GM18520 (cell line): ENCODE measurements at regions not wholly inside any gene's neighbourhood (a gene's known extent, or its start where the extent isn't known, plus 50 kb on each side); places are given as distances from the start of the nearest gene placed in this dataset.
"Not testable (repeated sequence)": the region's sequence is repeated elsewhere in the genome, so short reads cannot be mapped to it uniquely, and the experiment has no call there.

Experiments
- ATAC-seq: cut with Tn5 transposase; IDR thresholded peaks from one replicate; pipeline ENCODE4 v1.9.1; 2021; ENCODE audit not compliant: unreplicated experiment

DNA sequence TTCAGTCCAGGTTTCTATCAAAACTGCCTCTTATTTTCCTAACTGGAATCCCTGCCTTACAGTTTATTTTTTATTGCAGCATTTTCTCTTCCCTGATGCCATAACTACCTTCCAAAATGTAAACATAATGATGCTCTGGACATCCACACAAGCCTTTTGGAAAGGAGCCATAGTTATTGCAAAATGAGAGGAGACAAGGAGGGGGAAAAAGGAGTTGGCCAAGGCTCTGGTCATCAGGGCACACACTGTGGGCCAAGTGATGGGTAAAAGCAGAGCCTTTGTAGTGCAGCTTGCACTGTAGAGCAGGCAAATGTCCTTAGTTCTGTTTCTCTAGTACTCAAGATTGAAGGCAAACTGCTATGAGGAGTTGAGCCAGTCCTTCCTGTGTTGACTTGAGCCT, 289.3 kb upstream of the MTPN start:
- no peak for ATAC-seq

DNA sequence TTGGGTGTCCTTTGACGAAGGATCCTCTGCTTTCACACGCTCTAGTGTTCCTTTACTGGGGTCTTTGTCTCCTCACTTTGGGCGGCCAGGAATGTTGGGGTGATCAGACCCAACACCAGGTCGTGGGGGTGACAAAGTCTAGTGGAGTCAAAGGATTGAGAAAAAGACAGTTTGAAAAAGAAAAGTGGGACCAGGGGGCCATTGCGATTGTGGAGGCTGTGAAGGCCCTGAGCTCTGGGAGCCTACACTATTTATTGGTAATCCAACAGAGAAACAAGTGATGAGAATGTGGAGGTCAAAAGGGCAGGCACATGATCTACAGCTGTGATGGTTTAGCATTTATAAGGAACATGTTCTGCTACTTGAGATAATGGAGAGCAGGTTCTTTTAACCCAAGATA, 287.1 kb upstream of the MTPN start:
- not testable (repeated sequence) for ATAC-seq

DNA sequence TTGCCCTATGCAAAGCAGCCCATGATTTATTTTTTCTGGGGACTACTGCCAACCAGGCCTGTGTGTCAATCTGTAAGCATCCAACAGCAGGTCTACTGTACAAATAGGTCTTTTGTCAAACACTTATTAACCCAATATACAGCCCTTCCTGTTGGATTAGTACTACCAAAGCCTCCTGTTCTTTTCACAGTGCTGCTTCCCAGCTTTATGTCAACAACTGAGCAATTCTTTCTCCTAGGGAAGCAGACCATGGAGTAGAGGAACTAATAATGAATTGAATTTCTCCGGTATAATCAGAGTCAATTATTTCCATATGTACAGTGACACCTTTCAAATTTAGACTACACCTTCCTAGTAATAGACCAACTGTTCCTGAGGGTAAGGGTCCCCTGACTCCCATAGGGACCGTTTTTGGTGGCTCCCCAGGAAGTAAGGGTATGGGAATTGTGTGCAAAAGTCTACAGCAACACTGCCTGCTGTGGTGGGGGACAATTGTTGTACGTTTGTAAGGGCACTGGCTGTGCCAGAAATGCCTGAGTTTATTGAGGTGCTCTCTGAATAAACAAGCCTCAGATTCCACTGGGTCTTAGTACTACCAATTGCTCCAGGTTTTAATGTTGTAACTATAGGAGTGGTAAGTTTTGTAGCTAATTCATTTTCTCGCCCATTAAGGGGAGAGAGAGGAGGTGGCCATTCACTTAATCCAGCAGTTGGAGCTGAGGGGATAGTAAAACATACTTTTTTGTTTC, 286.1 kb upstream of the MTPN start:
- not testable (repeated sequence) for ATAC-seq

DNA sequence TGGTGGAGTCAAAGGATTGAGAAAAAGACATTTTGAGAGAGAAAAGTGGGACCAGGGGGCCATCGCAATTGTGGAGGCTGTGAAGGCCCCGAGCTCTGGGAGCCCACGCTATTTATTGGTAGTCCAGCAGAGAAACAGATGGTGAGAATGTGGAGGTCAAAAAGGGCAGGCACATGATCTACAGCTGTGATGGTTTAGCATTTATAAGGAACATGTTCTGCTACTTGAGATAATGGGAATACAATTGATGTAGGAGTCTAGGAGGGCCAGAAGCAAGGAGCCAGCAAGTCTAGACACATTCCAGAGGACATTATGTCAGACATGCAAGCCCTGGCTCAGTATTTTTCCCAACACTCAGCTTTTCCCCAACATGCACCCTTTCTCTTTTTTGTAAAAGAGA, 283.4 kb upstream of the MTPN start:
- not testable (repeated sequence) for ATAC-seq

DNA sequence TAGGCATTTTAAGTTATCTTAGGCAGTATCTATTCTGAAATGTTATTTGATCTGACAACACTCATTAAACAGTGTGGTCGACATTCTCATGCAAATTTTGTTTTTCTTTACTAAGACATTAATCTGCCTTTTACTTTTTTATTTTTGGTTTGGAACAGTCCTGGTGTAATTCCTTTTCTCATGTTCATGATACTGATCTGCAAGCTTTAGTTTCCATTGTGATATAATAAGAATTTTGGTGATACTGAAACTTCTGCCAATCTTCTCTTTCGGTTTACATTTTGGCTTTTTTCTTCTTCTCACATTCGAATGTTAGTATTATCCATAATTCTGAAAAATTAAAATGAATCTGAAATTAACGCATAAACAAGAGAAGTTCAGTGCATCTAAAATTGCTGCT, 281.9 kb upstream of the MTPN start:
- ATAC-seq, result no peak

DNA sequence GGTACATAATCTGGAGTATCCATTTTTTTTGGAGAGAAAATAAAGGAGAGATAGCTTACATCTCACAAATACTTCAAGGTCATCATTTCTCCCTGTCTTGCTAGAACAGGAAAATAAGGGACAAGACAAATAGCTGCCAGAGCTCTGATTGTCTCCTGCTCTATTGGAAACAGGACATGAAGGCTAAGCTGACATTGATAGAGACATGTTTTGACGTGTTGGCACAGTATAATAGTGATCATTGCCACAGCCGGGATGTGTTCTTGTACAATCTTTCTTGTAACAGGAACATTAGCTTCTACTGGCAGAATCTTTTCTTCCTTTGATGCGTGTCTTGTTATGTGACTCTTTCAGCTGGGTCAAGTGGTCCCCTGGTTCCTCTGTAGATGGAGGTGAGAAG, 279.3 kb upstream of the MTPN start:
- no peak for ATAC-seq

DNA sequence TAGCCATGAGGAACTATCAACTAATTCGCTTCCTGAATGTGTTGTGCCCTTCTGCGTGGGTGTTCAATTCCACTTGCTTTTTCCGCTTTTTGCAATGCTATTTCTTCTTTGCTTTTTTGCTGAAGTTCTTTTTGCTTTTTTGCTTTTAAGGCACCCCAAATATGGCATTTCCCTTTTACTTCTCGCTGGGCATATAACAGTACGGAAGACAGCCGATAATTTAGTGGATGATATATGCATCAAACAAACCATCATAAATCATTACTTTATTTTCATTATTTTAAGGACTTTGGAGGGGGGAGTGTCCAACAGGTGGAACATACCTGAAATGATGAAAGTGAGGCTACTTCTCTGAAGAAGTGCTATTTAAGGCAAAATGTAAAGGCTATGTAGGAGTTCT, 277.0 kb upstream of the MTPN start:
- no peak for ATAC-seq

DNA sequence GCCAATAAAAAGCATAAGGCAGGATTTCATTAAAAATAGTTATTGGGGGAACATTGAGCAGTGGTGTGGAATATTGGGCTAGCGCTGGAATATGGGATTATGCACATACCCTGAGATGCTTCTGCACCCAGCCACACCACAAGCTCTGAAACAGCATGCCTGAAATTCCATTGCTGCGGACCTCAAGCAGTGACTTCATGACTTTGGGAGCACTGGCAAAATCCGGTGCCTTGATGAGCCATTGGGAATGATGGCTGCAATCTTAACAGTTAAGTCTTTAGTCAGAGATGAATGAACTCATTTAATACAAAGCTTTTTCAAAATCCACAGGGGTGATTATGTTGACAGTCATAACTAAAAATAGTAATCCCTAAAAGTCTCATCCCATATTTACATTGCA, 274.7 kb upstream of the MTPN start:
- no peak for ATAC-seq

DNA sequence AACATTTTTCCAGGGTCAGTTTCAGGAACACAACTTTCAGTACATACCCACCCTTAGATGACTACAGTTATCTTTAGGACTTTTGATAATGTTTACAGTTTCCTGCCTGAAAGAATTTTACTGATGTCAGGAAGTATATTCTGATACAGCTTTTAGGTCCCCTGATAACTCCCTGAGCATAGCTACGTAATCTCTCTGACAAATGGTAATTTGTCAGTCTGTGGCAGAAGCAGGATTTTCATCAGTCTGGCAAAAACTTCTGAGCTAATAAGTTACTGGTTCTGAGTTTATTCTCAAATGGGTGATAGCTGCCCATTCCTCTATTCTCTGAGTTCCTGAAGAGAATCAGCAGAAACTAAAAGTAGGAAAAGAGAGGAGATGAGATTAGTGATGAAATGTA, 270.1 kb upstream of the MTPN start:
- no peak for ATAC-seq

DNA sequence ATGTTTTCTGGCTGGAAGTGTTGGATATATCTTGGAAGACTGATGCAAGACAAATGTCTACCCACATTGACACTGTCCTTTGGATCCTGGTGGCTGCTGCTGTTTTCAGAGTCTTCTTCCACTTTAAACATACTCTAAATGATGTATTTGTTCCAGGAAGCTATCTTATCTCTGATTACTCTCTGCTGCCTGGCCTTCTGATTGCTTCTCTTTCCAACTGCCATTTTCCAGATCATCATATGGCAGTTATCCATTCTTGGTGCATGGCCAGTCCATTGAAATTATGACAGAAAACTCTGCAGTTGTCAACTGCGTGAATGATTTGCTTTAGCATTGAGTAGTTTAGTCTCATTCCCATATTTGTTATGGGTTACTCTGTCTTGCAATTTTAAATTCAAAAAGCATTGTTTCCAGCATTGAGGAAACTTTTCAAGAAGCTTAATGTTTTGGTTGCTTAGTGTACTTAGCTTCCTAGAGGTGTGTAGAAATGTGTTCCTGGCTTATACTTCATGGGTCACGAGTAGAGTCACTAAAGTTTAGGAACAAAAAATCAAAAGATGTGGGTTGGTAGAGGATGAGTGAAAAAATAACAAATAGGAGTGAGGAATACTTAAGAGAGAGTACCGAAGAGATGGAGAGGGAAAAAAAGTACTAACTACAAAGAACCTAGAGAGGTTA, 268.3 kb upstream of the MTPN start:
- no peak for ATAC-seq

DNA sequence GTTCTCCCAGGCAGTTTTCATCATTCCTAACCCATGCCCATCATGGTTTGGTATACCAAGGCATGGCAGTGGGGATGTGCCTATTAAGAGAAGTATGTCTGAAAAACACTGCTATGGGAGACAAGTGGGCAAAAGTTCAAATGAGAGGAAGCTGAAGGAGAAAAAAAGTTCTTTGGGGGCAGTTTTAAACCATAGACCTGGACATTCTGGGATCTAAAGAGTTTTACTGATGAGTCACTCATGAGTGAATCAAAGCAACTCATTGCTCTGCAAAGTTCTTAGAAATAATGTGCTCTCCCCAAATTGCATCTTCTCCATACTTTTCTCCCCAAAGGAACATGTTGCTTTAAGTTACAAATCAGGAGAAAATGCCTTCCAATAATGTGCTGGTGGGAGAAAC, 256.9 kb upstream of the MTPN start:
- no peak for ATAC-seq

DNA sequence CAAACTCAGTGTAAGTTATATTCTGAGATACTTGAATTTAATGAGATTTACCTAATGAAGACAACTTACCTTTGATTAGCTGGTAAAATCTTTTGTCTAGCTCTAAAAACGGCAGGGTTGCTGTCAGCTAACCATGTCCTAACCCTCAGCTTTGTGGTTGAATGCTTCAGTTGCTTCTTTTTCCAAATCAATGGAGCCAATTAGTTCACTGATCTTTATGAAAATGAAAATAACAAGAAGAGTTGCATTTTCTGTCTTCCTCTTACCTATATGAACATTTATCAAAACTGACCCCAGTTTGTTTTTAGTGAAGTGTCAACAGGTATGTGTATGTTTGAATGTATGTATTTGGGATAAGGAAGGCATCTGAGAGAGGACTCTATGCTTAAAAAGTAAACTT, 253.1 kb upstream of the MTPN start:
- ATAC-seq, result no peak

DNA sequence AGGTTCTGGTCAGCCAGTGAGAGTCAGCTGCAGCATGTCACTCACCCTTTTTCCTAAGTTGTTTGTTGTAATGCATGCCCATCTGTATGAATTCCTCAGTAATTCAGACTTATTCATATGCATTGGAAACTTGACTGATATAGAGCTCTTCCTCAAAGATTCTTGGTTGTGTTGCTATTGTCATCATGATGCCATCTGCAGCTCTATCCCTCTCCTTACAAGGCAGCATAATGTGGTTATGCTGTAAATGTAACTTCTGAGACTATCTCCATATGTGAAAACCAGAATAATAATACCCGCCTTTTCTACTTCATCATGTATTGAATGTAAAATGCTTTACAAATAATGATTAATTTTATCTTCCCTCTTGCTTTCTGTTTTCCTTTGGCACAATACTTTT, 252.6 kb upstream of the MTPN start:
- no peak for ATAC-seq

DNA sequence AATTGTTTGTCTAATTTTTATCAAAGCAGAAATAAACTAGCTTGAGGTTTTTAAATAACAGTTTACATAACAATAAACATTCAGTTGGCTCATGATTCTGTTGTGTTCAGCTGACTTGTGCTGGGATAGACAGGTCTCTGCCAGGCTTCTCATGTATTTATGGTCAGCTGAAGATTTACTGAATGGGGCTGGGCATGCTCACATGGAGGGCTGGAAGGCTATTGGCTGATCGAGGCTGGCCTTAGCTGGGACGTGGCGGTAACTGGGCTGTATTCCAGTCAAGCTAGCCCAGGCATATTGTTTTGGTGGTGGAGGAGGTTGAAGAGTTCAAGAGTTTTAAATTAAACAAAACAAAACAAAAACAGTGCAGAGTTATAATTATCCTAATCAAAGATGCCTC, 251.0 kb upstream of the MTPN start:
- no peak for ATAC-seq

DNA sequence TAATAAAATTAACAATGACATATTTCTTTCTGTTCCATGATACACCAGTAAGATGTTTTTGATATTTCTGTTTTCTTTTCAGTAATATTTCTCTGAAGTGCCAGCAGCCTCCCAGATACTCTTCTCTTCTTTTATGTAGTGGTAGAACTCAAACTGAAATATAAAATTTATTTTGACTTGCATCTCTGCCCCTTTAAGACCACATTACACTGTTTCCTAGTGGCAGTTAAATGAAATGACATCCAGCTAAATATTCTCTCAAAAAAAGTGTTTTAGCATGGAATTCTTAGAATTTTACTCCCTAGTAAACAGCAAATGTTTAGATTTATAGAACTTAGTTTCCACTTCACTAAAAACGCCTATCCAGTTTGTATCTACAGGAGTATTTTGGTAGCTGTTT, 237.2 kb upstream of the MTPN start:
- no peak for ATAC-seq

DNA sequence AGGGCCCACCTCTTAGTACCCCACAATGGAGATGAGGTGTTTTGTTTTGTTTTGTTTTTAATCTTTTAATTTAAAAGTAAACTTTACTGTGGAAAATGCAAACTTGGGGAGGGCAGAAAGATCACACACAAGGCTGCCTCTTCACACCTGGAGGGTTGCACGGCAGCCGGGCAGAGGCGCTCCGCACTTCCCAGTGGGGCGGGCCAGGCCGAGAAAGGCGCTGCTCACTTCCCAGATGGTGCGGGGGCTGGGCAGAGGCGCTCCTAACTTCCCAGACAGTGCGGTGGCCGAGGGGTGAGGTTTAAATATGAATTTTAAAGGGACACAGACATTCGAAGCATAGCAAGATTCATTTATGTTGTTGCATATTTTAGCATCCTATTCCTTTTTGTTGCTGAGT, 235.9 kb upstream of the MTPN start:
- ATAC-seq, result no peak

DNA sequence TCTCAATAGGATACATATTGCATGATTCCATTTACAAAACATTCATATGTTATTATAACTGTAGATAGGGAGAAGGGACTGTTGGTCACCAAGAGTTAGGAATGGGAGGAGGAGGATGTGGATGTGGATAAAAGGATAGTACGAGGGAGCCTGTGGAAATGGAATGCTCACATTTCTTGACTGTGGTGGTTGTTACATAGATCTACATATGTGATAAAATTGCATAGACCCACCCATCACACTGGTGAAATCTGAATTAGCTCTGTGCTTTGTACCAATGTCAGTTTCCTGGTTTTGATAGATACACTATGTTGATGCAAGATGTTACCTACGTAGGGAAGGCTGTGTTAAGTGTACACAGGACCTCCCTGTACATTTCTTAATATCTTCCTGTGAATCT, 233.5 kb upstream of the MTPN start:
- no peak for ATAC-seq

DNA sequence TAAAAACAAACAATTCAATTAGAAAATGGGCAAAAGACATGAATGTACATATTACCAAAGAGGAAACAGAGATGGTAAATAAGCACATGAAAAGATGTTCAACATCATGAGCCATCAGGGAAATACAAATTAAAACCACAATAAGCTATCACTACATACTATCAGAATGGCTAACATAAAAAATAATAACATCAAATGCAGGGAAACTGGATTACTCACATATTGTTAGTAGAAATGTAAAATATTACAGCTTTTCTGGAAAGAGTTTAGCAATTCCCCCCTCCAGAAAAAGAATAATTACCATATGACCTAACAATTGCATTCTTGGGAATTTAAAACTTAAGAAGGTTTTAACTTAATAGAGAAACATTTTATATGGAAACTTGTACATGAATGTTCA, 232.9 kb upstream of the MTPN start:
- ATAC-seq, result no peak

DNA sequence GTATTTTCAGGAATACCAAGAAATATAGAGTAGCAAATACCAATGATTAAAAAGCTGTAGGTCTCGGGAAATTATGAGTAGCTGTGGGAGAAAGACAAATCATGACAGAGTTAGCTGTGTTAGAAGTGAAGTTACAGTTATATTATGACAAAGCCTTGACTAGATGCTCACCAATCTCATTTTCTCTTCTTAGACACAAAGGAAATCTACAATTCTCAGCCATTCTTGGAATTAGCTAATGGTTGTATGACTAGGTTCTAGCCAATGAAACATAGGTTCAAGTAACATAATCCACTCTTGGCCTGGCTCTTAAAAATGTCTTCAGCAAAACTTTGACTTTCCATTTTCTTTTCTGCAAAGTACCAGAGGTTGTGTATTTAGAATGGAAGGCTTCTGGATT, 228.8 kb upstream of the MTPN start:
- ATAC-seq, result no peak

DNA sequence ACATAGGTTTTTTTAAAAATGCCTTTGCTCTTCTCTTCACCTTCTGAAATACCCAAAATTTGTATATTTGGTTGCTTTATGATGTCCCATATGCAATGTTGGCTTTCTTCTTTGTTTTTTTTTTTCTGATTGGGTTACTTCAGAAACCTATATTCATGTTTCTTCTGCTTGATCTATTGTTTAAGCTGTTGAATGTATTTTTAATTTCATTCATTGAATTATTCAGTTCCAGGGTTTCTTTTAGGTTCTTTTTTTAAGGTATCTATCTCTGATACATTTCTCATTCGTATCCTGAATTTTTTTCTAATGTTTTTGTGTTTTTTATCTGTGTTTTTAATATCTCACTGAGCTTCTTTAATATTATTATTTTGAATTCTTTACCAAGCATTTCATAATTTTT, 221.0 kb upstream of the MTPN start:
- ATAC-seq, result no peak

DNA sequence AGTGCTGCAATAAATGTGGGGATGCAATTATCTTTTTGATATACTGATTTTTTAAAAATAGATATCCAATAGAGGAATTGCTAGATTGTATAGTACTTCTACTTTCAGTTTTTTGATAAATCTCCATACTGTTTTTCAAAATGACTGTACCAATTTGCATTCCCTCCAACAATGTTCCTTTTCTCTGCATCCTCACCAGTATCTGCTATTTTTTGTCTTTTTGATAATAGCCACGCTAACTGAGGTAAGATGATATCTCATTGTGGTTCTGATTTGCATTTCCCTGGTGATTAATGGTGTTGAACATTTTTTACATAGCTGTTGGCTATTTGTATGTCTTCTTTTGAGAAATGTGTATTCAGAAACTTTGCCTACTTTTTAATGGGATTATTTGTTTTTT, 217.7 kb upstream of the MTPN start:
- ATAC-seq, result no peak

DNA sequence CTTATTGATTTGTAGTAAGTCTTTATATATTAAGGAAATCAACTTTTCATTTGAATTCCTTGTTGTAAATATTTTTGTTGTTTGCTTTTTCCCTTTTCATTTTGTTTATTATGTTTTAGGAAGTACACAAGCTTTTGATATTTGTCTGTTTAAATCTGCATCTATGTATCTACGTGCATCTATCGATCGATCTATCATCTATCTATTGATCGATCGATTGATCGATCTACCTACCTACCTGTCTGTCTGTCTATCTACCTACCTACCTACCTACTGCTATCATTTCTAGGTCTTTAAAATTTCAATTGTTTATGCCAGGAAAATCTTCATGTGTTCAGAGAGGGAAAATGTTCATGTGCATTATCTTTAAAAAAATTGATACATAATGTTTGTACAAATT, 216.8 kb upstream of the MTPN start:
- no peak for ATAC-seq

DNA sequence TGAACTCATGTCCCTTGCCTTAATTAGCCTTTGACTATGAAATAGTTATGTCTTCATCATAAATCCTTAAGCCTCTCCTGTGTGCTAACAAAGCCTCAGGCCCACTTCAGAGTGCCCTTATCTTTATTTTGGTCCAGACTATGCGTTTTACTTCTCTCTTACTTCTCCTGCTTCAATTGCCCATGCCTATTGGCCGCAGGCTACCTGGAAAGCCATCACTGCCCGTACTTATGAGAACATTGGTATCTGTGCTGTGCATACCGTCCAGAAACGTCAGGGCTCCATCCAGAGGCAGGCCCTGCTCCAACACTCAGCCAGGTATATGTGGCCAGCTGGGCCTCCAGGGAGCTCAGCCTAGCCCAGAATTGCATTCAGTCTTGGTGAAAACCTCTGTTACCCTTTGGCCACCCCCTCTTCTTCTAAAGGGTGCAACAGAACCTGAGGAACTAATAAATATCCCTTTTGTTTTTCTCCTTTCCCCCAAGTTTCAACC, 212.4 kb upstream of the MTPN start:
- no peak for ATAC-seq
